NK-92 treated with Interleukin-12 subunit alpha and Interleukin-12 subunit beta, amount 100 ng/mL, for 24 hours (cell line): ENCODE measurements at regions not wholly inside any gene's neighbourhood (a gene's known extent, or its start where the extent isn't known, plus 50 kb on each side); places are given as distances from the start of the nearest gene placed in this dataset.

Source experiments
- DNase-seq: peaks from one replicate; lab custom pipeline; 2025; lab: John Stamatoyannopoulos, UW

GRCh38 chr11:70675697-70676374, 277.5 kb downstream of the CTTN start:
- DNase-seq, result no peak

- DNase-seq, result no peak
These were observed 279.0 kb downstream of the CTTN start for GRCh38 chr11:70677232-70677916.

GRCh38 chr11:70678931-70679900, 280.9 kb downstream of the CTTN start:
- no peak for DNase-seq

GRCh38 chr11:70680781-70681281, 282.5 kb downstream of the CTTN start:
- no peak for DNase-seq

- DNase-seq, result no peak
These were observed 283.7 kb downstream of the CTTN start for GRCh38 chr11:70682056-70682455.

GRCh38 chr11:70682760-70683159, 284.4 kb downstream of the CTTN start:
- DNase-seq, result no peak

GRCh38 chr11:70687716-70688115, 289.4 kb downstream of the CTTN start:
- no peak for DNase-seq

GRCh38 chr11:70688142-70688541, 289.8 kb downstream of the CTTN start:
- no peak for DNase-seq

- DNase-seq, result no peak
These were observed 291.4 kb downstream of the CTTN start for GRCh38 chr11:70689764-70690163.

- no peak for DNase-seq
These were observed 293.8 kb downstream of the CTTN start for GRCh38 chr11:70692131-70692530.

GRCh38 chr11:70694371-70694770, 296.0 kb downstream of the CTTN start:
- DNase-seq, result no peak

GRCh38 chr11:70695086-70695960, 297.0 kb downstream of the CTTN start:
- DNase-seq, result no peak

GRCh38 chr11:70696076-70696475, 297.7 kb downstream of the CTTN start:
- DNase-seq, result no peak

- DNase-seq, result no peak
These were observed 298.2 kb downstream of the CTTN start for GRCh38 chr11:70696564-70696963.

- DNase-seq, result no peak
These were observed 299.4 kb downstream of the CTTN start for GRCh38 chr11:70697701-70698100.

GRCh38 chr11:70698871-70699270, 300.5 kb downstream of the CTTN start:
- no peak for DNase-seq

GRCh38 chr11:70699294-70700221, 301.2 kb downstream of the CTTN start:
- DNase-seq, result no peak

GRCh38 chr11:70700453-70700852, 302.1 kb downstream of the CTTN start:
- no peak for DNase-seq

GRCh38 chr11:70700871-70701270, 302.5 kb downstream of the CTTN start:
- DNase-seq, result no peak

GRCh38 chr11:70702040-70702648, 303.8 kb downstream of the CTTN start:
- DNase-seq, result no peak
